Mucosa of descending colon (tissue), 3 donors: ENCODE measurements at regions not wholly inside any gene's neighbourhood (a gene's known extent, or its start where the extent isn't known, plus 50 kb on each side); places are given as distances from the start of the nearest gene placed in this dataset.
"Not testable (repeated sequence)": the region's sequence is repeated elsewhere in the genome, so short reads cannot be mapped to it uniquely, and the experiment has no call there.

Experiments
- ATAC-seq: fragments of 200-7000 bp; cut with Tn5 transposase; one replicate; pipeline ENCODE4 v1.9.1; 2020; ENCODE audit warnings: mild to moderate bottlenecking, moderate library complexity
- DNase-seq, 3 donors: peaks; one replicate each; pipeline ENCODE4 v3.0.0-alpha.2; 2020
- H3K36me3 ChIP-seq: fragments of 200-600 bp; one replicate; pipeline ENCODE4 v1.8.0; 2021; ENCODE audit warnings: low read depth, mild to moderate bottlenecking
- H3K4me1 ChIP-seq: fragments of 200-600 bp; one replicate; pipeline ENCODE4 v1.8.0; 2021; ENCODE audit warnings: low read depth, mild to moderate bottlenecking
- H3K4me3 ChIP-seq: fragments of 200-600 bp; one replicate; pipeline ENCODE4 v1.8.0; 2021; ENCODE audit warnings: mild to moderate bottlenecking
- H3K9me3 ChIP-seq: fragments of 200-600 bp; one replicate; pipeline ENCODE4 v1.8.0; 2021; ENCODE audit warnings: mild to moderate bottlenecking
- intact Hi-C, 2 donors: fragments of 100-400 bp; cut with DNase I in 1 of 2; cut with micrococcal nuclease in 1 of 2; formaldehyde crosslinking; loops; one replicate each; pipeline versions ENCODE4 v1.11.0 to v1.11.1; 2022; cut with DNase I, micrococcal nuclease
- TF ChIP-seq, protein P1 (sequence below): fragments of 200-600 bp; IDR thresholded peaks from one replicate; pipeline ENCODE4 v1.8.0; 2022; ENCODE audit warnings: antibody characterized with exemption, mild to moderate bottlenecking
- donor health status: DM: no; HTN: no; CAD: no; lungs with moderate emphysema.
- donor health status: DM: no; HTN: no; CAD: no.
- donor health status: DM: no; HTN: yes; CAD: no.

GRCh38 chr2:210961249-210961648, 404.9 kb downstream of the CPS1 start:
- Histone ChIP-seq H3K4me1 (no peaks in the 10 kb centered on the region), H3K36me3 (no peaks in the 10 kb centered on the region), H3K9me3 (no peaks in the 10 kb centered on the region), H3K4me3 (no peak overlapping the region)
- DNase-seq (no peak), ATAC-seq (no peak)
- intact Hi-C loops = no loop called here
- TF ChIP-seq, protein P1, sequence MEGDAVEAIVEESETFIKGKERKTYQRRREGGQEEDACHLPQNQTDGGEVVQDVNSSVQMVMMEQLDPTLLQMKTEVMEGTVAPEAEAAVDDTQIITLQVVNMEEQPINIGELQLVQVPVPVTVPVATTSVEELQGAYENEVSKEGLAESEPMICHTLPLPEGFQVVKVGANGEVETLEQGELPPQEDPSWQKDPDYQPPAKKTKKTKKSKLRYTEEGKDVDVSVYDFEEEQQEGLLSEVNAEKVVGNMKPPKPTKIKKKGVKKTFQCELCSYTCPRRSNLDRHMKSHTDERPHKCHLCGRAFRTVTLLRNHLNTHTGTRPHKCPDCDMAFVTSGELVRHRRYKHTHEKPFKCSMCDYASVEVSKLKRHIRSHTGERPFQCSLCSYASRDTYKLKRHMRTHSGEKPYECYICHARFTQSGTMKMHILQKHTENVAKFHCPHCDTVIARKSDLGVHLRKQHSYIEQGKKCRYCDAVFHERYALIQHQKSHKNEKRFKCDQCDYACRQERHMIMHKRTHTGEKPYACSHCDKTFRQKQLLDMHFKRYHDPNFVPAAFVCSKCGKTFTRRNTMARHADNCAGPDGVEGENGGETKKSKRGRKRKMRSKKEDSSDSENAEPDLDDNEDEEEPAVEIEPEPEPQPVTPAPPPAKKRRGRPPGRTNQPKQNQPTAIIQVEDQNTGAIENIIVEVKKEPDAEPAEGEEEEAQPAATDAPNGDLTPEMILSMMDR = no peak

- ATAC-seq (no peak), DNase-seq (no peak)
- Histone ChIP-seq H3K9me3 (no peaks in the 10 kb centered on the region), H3K36me3 (no peaks in the 10 kb centered on the region), H3K4me3 (no peak overlapping the region), H3K4me1 (no peaks in the 10 kb centered on the region)
- intact Hi-C loops = no loop called here
- TF ChIP-seq, protein P1 = no peak
Observed at GRCh38 chr2:210963386-210963785, 407.0 kb downstream of the CPS1 start.

GRCh38 chr2:210964141-210964764, 407.9 kb downstream of the CPS1 start:
- Histone ChIP-seq H3K4me1 (no peaks in the 10 kb centered on the region), H3K4me3 (no peak overlapping the region), H3K36me3 (no peaks in the 10 kb centered on the region), H3K9me3 (no peaks in the 10 kb centered on the region)
- no peak for DNase-seq
- TF ChIP-seq, protein P1 = no peak
- intact Hi-C loops = no loop called here
- no peak for ATAC-seq

DNA sequence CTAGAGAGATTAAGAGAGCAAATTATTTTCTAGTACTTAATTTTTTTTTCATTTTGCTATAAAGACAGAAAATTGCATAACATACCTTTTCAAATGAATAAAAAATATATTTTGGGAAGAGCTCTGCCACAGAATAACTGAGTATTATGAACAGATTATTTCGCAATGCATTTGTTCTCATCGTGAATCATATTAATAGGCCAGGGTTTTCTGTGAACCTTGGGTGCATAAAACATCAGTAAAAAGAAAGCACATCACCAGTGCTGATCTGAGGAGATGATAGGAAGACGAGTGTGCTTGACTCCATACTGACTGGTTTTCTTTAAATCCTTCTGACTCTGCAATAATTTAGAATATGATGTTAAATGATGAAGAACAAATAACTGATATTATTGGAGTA, 409.1 kb downstream of the CPS1 start:
- Histone ChIP-seq H3K36me3 (no peaks in the 10 kb centered on the region), H3K9me3 (no peaks in the 10 kb centered on the region), H3K4me3 (no peak overlapping the region), H3K4me1 (no peaks in the 10 kb centered on the region)
- ATAC-seq = no peak
- intact Hi-C loops = no loop called here
- TF ChIP-seq, protein P1 = no peak
- DNase-seq = no peak

DNA sequence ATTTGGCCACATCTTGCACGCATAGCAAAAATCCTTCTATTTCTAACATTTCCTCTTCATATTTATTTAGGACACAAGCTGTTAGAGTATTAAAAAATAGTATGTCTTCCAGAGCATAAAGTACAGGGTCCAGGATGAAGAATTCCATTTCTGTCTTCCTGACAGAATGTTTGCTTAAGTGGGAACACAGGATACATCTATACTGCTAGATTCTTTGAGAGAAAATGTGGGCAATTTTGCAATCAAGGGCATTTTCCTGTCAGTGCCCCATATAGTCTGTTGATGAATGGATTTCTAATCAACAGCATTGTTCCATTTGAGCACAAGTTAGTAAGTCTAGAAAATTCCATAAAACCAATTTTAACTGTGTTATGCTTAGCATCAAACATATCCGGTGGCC, 409.9 kb downstream of the CPS1 start:
- DNase-seq (no peak), ATAC-seq (no peak)
- intact Hi-C loops = no loop called here
- H3K4me1 ChIP-seq = no peaks in the 10 kb centered on the region
- no peaks in the 10 kb centered on the region for H3K36me3 ChIP-seq
- H3K9me3 ChIP-seq = no peaks in the 10 kb centered on the region
- TF ChIP-seq, protein P1 = no peak
- no peak overlapping the region for H3K4me3 ChIP-seq

DNA sequence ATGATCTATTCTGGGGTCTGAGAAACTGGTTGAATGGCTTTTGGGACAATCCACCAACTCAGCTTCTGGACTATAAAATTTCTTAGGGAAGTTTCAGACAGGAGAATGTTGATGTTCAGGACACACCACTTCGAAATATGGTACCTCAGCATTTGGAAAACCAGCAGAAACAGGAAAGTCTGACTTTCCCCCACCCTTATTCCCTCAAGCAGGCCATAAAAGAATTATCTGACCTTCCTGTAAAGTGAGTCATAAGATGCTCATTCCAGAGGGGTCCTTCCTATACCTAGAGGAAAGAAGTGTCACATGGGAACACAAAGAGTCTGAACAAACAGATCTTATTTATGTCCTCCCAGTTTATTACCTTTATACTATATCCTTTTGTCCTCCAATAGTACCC, 415.0 kb downstream of the CPS1 start:
- ATAC-seq = no peak
- intact Hi-C loops = no loop called here
- Histone ChIP-seq H3K36me3 (no peaks in the 10 kb centered on the region), H3K4me3 (no peak overlapping the region), H3K4me1 (no peaks in the 10 kb centered on the region), H3K9me3 (no peaks in the 10 kb centered on the region)
- DNase-seq = no peak
- TF ChIP-seq, protein P1 = no peak

GRCh38 chr2:210986806-210987205, 430.4 kb downstream of the CPS1 start:
- H3K4me1 ChIP-seq, intact Hi-C loops, ATAC-seq, DNase-seq, H3K4me3 ChIP-seq, H3K36me3 ChIP-seq, H3K9me3 ChIP-seq: not testable (repeated sequence)
